Glutamatergic neuron (in vitro differentiated cells): ENCODE measurements at regions not wholly inside any gene's neighbourhood (a gene's known extent, or its start where the extent isn't known, plus 50 kb on each side); places are given as distances from the start of the nearest gene placed in this dataset.

Source experiments
- DNase-seq: peaks from one replicate; pipeline ENCODE4 v3.0.0; 2022
- H3K27ac Mint-ChIP-seq: one replicate; pipeline ENCODE4 v1.8.0; 2020; ENCODE audit warnings: mild to moderate bottlenecking, mixed read lengths, inconsistent platforms; ENCODE audit not compliant: unreplicated experiment
- H3K27me3 Mint-ChIP-seq: one replicate; pipeline ENCODE4 v1.8.0; 2020; ENCODE audit warnings: mild to moderate bottlenecking, moderate library complexity, mixed read lengths, inconsistent platforms; ENCODE audit not compliant: unreplicated experiment
- H3K36me3 Mint-ChIP-seq: one replicate; pipeline ENCODE4 v1.8.0; 2020; ENCODE audit warnings: mild to moderate bottlenecking, mixed read lengths, inconsistent platforms; ENCODE audit not compliant: unreplicated experiment
- H3K4me1 Mint-ChIP-seq: one replicate; pipeline ENCODE4 v1.8.0; 2020; ENCODE audit warnings: mild to moderate bottlenecking, low read depth, mixed read lengths, inconsistent platforms; ENCODE audit not compliant: unreplicated experiment
- H3K4me3 Mint-ChIP-seq: one replicate; pipeline ENCODE4 v1.8.0; 2020; ENCODE audit warnings: mild to moderate bottlenecking, mixed read lengths, inconsistent platforms; ENCODE audit not compliant: unreplicated experiment
- H3K9me3 Mint-ChIP-seq: one replicate; pipeline ENCODE4 v1.8.0; 2020; ENCODE audit warnings: mild to moderate bottlenecking, moderate library complexity, mixed read lengths, inconsistent platforms; ENCODE audit not compliant: unreplicated experiment
- CTCF ChIP-seq: fragments of 200-600 bp; sonication (generic); IDR thresholded peaks from one replicate; pipeline ENCODE4 v1.5.0; 2021; ENCODE audit not compliant: partially characterized antibody, unreplicated experiment

GRCh38 chr21:23706431-23706830 is 1900.8 kb downstream of the MRPL39 start:
- Mint-ChIP-seq H3K27me3 (peaks cover 4% of the 10 kb centered on the region), H3K4me3 (no peak overlapping the region), H3K9me3 (no peaks in the 10 kb centered on the region), H3K4me1 (peaks cover 9% of the 10 kb centered on the region), H3K36me3 (no peaks in the 10 kb centered on the region), H3K27ac (no peak overlapping the region)
- no peak for TF ChIP-seq CTCF
- DNase-seq, result no peak

GRCh38 chr21:23699402-23699801 is 1907.9 kb downstream of the MRPL39 start:
- H3K4me1 Mint-ChIP-seq, result peaks cover 3% of the 10 kb centered on the region
- peaks cover 2% of the 10 kb centered on the region for H3K27me3 Mint-ChIP-seq
- no peak for DNase-seq
- H3K4me3 Mint-ChIP-seq, result no peak overlapping the region
- H3K9me3 Mint-ChIP-seq, result peaks cover 5% of the 10 kb centered on the region
- H3K36me3 Mint-ChIP-seq, result peaks cover 13% of the 10 kb centered on the region
- no peak overlapping the region for H3K27ac Mint-ChIP-seq
- no peak for TF ChIP-seq CTCF

GRCh38 chr21:23698619-23699018 is 1908.7 kb downstream of the MRPL39 start:
- no peak for DNase-seq
- no peak overlapping the region for H3K27ac Mint-ChIP-seq
- peaks cover 5% of the 10 kb centered on the region for H3K4me1 Mint-ChIP-seq
- peaks cover 2% of the 10 kb centered on the region for H3K27me3 Mint-ChIP-seq
- no peak overlapping the region for H3K4me3 Mint-ChIP-seq
- peaks cover 5% of the 10 kb centered on the region for H3K9me3 Mint-ChIP-seq
- H3K36me3 Mint-ChIP-seq, result peaks cover 13% of the 10 kb centered on the region
- TF ChIP-seq CTCF, result no peak

GRCh38 chr21:23695443-23695842 is 1911.8 kb downstream of the MRPL39 start:
- no peak for TF ChIP-seq CTCF
- Mint-ChIP-seq H3K27ac (no peak overlapping the region), H3K4me3 (no peak overlapping the region), H3K36me3 (peaks cover 13% of the 10 kb centered on the region), H3K27me3 (no peaks in the 10 kb centered on the region), H3K4me1 (peaks cover 5% of the 10 kb centered on the region), H3K9me3 (peaks cover 2% of the 10 kb centered on the region)
- DNase-seq, result no peak

GRCh38 chr21:23694390-23694789 is 1912.9 kb downstream of the MRPL39 start:
- Mint-ChIP-seq H3K4me1 (peaks cover 5% of the 10 kb centered on the region), H3K27me3 (no peaks in the 10 kb centered on the region), H3K4me3 (no peak overlapping the region), H3K9me3 (no peaks in the 10 kb centered on the region), H3K27ac (no peak overlapping the region), H3K36me3 (peaks cover 4% of the 10 kb centered on the region)
- no peak for DNase-seq
- TF ChIP-seq CTCF, result no peak
